GM19193 (cell line): ENCODE measurements at regions not wholly inside any gene's neighbourhood (a gene's known extent, or its start where the extent isn't known, plus 50 kb on each side); places are given as distances from the start of the nearest gene placed in this dataset.

Experiments used
- POLR2A ChIP-seq: IDR thresholded peaks from 4 replicates; pipeline ENCODE4 v1.6.1; 2011; ENCODE audit not compliant: insufficient read depth, insufficient read length; ENCODE audit errors: extremely low read depth

- TF ChIP-seq POLR2A = no peak
These were observed 118.8 kb upstream of the ZNF217 start for GRCh38 chr20:53712212-53712977.

GRCh38 chr20:53711333-53712211 lies 117.9 kb upstream of the ZNF217 start:
- no peak for TF ChIP-seq POLR2A

GRCh38 chr20:53708129-53708968 lies 114.7 kb upstream of the ZNF217 start:
- TF ChIP-seq POLR2A = no peak

- TF ChIP-seq POLR2A = no peak
These were observed 113.9 kb upstream of the ZNF217 start for GRCh38 chr20:53707371-53708055.

- TF ChIP-seq POLR2A = no peak
These were observed 113.1 kb upstream of the ZNF217 start for GRCh38 chr20:53706466-53707370.

GRCh38 chr20:53706008-53706465 lies 112.4 kb upstream of the ZNF217 start:
- no peak for TF ChIP-seq POLR2A

- TF ChIP-seq POLR2A = no peak
These were observed 109.0 kb upstream of the ZNF217 start for GRCh38 chr20:53702617-53703016.

GRCh38 chr20:53699906-53700305 lies 106.3 kb upstream of the ZNF217 start:
- TF ChIP-seq POLR2A = no peak

GRCh38 chr20:53699085-53699674 lies 105.5 kb upstream of the ZNF217 start:
- TF ChIP-seq POLR2A = no peak

- TF ChIP-seq POLR2A = no peak
These were observed 104.8 kb upstream of the ZNF217 start for GRCh38 chr20:53698371-53698978.

- TF ChIP-seq POLR2A = no peak
These were observed 102.3 kb upstream of the ZNF217 start for GRCh38 chr20:53695797-53696527.
